Nucleus accumbens (tissue), 56 donors: ENCODE measurements at regions not wholly inside any gene's neighbourhood (a gene's known extent, or its start where the extent isn't known, plus 50 kb on each side); places are given as distances from the start of the nearest gene placed in this dataset.
"Not testable (repeated sequence)": the region's sequence is repeated elsewhere in the genome, so short reads cannot be mapped to it uniquely, and the experiment has no call there.

Source experiments
- DNase-seq, 56 donors: peaks; one replicate each; lab custom pipeline; 2025; lab: John Stamatoyannopoulos, UW

DNA sequence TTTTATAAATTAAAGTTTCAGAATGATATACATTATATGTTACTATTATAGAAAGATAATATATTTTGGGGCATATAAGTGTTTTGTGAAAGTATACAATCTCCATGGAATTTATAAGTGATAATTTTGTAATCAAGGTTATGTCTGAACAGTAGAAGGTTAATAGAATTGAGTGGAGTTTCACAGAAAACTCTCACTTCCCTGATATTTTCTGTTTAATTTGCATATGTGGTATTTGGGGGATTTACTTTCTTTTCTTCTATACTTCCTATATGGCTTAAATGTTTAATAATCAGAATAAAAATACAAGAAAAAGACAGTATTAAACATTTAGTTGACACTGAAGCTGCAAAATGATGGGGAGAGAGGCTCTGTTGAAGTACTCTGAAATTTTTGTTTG lies 848.5 kb downstream of the DACH1 start:
- DNase-seq = no peak

DNA sequence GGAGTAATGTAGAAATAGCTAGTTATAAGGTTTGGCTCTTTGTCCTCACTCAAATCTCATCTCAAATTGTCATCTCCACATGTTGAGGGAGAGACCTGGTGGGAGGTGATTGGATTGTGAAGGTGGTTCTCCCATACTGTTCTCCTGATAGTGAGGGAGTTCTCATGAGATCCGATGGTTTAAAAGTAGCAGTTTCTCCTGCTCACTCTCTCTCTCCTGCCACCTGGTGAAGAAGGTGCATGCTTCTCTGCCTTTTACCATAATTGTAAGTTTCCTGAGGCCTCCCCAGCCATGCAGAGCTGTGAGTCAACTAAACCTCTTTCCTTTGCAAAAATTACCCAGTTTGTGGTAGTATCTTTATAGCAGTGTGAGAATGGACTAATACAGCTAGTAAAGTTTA lies 849.4 kb downstream of the DACH1 start:
- no peak for DNase-seq

DNA sequence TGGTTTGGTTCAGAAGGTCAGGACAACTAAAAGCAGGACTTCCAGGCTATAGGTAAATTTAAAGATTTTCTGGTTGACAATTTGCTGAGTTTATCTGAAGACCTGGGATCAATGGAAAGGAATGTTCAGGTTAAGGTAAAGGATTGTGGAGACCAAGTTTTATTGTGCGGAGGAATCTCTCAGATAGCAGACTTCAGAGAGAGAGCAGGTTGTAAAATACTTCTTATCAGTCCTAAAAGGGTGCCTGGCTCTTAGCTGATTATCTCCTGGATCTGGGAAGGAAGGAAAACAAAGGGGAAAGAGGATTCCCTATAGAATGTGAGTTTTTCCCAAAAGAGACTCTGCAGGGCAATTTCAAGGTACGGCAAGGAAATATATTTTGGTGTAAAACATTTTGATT lies 851.5 kb downstream of the DACH1 start:
- no peak for DNase-seq

GRCh38 chr13:71015021-71015420 lies 852.0 kb downstream of the DACH1 start:
- DNase-seq = no peak

DNA sequence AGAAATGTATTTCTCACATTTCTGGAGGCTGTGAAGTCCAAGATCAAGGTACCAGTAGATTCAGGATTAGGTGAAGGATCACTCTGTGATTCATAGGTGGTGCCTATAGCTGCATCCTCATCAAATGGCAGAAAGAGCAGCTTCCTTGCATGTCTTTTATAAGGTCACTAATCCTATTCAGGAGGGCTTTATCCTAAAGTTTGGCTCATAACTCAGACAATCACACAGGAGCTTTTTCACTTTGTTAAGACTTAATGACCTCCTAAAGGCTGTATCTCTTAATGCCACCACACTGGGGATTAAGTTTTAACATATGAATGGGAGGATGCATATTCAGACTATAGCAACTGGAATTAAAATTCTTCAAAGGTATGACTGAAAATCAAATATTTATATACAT lies 861.1 kb downstream of the DACH1 start:
- no peak for DNase-seq

- no peak for DNase-seq
Measured at GRCh38 chr13:70995338-70995737, 871.7 kb downstream of the DACH1 start.

- DNase-seq = no peak
Measured at GRCh38 chr13:70994191-70994590, 872.8 kb downstream of the DACH1 start.

DNA sequence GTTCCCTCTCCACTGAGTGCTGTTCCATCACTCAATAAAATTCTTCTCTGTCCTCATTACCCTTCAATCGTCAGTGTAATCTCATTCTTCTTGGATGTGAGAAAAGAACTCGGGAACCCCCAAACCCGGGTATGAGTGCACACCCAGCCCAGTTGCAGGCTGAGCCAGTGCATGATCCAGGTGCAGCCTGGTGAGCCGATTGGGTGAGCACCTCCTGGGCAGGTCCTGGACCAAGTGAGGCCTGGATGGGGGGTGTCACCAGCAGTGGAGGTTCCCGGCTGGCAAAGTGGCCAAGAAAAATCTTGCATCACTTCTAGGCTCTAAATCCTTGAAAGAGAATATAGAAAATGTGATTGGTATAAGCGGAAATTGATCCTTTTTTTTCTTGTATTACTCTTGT lies 878.8 kb upstream of the KLHL1 start:
- no peak for DNase-seq

- no peak for DNase-seq
Measured at GRCh38 chr13:70985371-70985770, 877.1 kb upstream of the KLHL1 start.

- DNase-seq = not testable (repeated sequence)
Measured at GRCh38 chr13:70981219-70981618, 873.0 kb upstream of the KLHL1 start.

DNA sequence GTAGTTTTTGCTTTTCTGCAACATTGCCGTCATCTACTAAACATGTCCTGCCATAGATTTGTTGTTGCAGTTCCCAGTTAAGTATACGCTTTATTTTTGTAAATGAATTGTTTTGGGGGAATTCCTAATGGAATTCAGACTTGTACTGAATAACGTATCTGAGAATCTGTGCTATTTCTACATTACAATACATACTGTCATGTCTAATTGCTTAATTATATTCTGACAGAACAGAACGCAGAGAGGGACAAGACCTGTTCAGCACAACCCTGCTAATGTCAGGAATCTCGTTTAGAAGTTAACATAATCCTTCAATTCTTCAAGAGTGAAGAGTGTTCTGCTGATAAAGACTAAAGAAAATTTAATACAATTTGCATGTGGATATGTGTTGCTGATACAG lies 861.1 kb upstream of the KLHL1 start:
- no peak for DNase-seq

GRCh38 chr13:70967564-70967963 lies 859.3 kb upstream of the KLHL1 start:
- DNase-seq = no peak

- DNase-seq = no peak
Measured at GRCh38 chr13:70964874-70965273, 856.6 kb upstream of the KLHL1 start.

DNA sequence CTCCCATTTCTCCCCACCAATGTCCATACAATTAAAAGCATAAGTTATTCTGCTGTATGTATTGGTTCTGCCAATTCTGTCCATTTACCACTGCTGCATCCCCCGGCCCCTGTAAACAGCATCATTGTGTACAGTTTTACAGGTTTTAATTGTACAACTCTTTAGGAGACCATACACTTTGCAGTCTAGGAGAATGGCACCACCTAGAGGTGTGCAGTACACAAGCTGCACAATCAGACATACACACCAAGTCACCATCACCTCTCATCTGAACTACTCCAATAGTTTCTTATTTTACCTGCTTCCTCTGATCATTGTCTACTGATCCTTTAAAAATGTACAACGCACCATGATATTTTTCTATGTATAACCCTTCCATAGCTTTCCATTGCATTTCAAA lies 855.9 kb upstream of the KLHL1 start:
- DNase-seq = peak in 1 of 56 donors; percentile 0

- peak in 1 of 56 donors; percentile 16 for DNase-seq
Measured at GRCh38 chr13:70960841-70961443, 852.7 kb upstream of the KLHL1 start.

DNA sequence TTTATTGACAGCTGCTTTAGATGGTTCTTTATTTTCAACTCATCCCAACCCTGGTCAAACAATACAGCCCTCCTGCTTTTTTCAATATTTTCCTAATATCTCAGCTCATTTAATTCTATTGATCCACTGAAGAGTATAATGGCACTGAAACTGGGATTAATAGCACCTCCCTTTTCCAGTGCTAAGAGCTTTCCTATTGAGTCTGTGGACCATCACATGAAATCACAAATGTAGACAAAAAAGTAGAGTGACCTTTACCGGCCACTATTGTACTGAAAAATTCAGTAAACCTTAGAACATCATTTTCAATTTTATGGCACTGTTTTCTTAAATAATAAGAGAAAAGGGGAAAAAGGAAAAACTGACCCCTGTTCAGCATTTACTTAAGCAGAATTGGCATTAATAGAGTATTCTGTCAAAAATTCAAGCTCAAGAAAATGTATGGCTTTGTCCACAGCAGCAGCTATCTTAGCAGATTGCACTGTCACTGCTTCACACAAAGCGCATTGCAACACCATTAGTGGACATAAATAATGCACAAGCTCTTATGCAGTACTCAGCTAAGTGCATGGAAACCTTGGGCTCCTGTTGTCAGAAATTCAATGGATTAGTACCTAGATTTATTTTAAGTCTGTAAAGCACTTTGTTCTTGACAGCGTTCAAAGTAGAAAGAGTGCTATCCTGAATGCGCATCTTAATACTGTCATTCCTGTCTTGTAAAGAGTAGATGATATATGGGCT lies 851.0 kb upstream of the KLHL1 start:
- no peak for DNase-seq

DNA sequence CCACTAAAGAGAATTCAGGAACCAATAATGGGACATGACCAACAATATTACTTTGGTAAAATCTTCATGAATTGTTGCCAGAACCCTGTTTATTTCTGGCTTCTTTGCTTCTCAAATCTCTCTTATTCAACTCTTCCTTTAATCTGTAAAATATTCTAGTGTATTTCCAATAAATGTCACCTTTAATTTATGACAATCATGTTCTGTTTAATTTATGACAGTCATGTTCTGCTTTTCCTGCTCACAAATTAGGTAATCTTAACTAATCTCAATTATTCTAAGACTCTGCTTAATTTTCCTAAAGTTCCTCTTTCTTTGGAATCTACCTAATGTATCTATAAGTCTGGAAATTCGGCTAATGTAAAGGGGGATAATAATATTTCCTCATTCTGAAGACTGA lies 847.6 kb upstream of the KLHL1 start:
- no peak for DNase-seq

DNA sequence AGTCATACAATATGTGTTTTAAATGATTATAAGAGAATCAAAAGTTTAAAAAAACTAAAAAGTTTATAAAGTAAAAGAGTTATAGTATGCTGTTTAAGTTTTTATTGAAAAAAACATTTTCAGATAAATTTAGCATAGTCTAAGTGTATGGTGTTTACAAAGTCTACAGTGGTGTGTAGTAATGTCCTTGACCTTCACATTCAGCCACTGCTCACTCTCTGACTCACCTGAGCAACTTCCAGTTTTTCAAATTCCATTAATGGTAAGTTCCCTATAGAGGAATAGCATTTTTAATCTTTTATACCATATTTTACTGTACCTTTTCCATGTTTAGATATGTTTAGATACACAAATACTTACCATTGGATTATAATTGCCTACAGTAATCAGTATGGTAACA lies 842.4 kb upstream of the KLHL1 start:
- no peak for DNase-seq

DNA sequence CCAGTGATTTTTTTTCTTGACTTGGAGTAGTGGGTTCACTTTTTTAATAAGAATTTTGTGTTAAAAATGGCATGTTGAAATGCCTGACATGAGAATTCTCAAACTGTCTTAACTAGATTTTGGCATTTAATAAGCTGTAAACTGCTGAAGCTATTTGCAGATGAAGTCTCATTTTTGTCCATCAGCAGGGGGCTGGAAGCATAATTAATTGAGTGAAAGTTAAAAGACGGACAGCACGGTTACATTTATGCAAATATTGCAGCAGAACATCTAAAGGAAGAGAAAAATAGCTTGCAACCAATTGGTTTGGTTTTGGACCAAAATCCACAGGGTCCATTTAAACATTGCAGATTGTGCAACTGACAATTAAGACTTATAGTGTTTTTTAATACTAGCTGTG lies 837.3 kb upstream of the KLHL1 start:
- DNase-seq = no peak

- no peak for DNase-seq
Measured at GRCh38 chr13:70941454-70941853, 833.2 kb upstream of the KLHL1 start.

- no peak for DNase-seq
Measured at GRCh38 chr13:70938462-70938861, 830.2 kb upstream of the KLHL1 start.

GRCh38 chr13:70932511-70932910 lies 824.3 kb upstream of the KLHL1 start:
- DNase-seq = no peak
